Hematopoietic multipotent progenitor cell treated with erythropoietin and hydrocortisone succinate and interleukin-3 and kit ligand, for 8 days (in vitro differentiated cells): ENCODE measurements at regions not wholly inside any gene's neighbourhood (a gene's known extent, or its start where the extent isn't known, plus 50 kb on each side); places are given as distances from the start of the nearest gene placed in this dataset.
"Not testable (repeated sequence)": the region's sequence is repeated elsewhere in the genome, so short reads cannot be mapped to it uniquely, and the experiment has no call there.

Source experiments
- DNase-seq: peaks from one replicate; pipeline ENCODE4 v3.0.0-alpha.2; 2015

GRCh38 chr6:66321017-66321416, 614.0 kb upstream of the EYS start:
- no peak for DNase-seq

GRCh38 chr6:66307490-66307889, 600.5 kb upstream of the EYS start:
- DNase-seq = no peak

- no peak for DNase-seq
Observed at GRCh38 chr6:66291905-66292304, 584.9 kb upstream of the EYS start.

GRCh38 chr6:66289889-66290288, 582.9 kb upstream of the EYS start:
- no peak for DNase-seq

GRCh38 chr6:66278115-66278514, 571.1 kb upstream of the EYS start:
- DNase-seq = no peak

GRCh38 chr6:66277400-66277799, 570.4 kb upstream of the EYS start:
- no peak for DNase-seq

- DNase-seq = no peak
Observed at GRCh38 chr6:66265737-66266136, 558.7 kb upstream of the EYS start.

- no peak for DNase-seq
Observed at GRCh38 chr6:66264376-66264775, 557.4 kb upstream of the EYS start.

- not testable (repeated sequence) for DNase-seq
Observed at GRCh38 chr6:66258731-66259487, 551.9 kb upstream of the EYS start.

- DNase-seq = no peak
Observed at GRCh38 chr6:66245231-66245630, 538.2 kb upstream of the EYS start.

- DNase-seq = no peak
Observed at GRCh38 chr6:66238851-66239250, 531.8 kb upstream of the EYS start.

GRCh38 chr6:66232890-66233289, 525.9 kb upstream of the EYS start:
- no peak for DNase-seq

GRCh38 chr6:66230591-66230990, 523.6 kb upstream of the EYS start:
- DNase-seq = no peak

- no peak for DNase-seq
Observed at GRCh38 chr6:66226109-66226508, 519.1 kb upstream of the EYS start.

GRCh38 chr6:66210964-66211363, 503.9 kb upstream of the EYS start:
- no peak for DNase-seq

GRCh38 chr6:66200390-66200789, 493.4 kb upstream of the EYS start:
- no peak for DNase-seq

GRCh38 chr6:66199171-66199570, 492.1 kb upstream of the EYS start:
- no peak for DNase-seq

GRCh38 chr6:66198062-66198624, 491.1 kb upstream of the EYS start:
- no peak for DNase-seq

- no peak for DNase-seq
Observed at GRCh38 chr6:66190858-66191257, 483.8 kb upstream of the EYS start.

- DNase-seq = no peak
Observed at GRCh38 chr6:66189915-66190314, 482.9 kb upstream of the EYS start.

GRCh38 chr6:66186756-66187155, 479.7 kb upstream of the EYS start:
- DNase-seq = no peak

- DNase-seq = no peak
Observed at GRCh38 chr6:66184091-66184490, 477.1 kb upstream of the EYS start.

GRCh38 chr6:66179361-66179760, 472.3 kb upstream of the EYS start:
- no peak for DNase-seq

GRCh38 chr6:66173587-66173986, 466.6 kb upstream of the EYS start:
- no peak for DNase-seq

GRCh38 chr6:66166713-66167112, 459.7 kb upstream of the EYS start:
- not testable (repeated sequence) for DNase-seq
